Activated CD4-positive, alpha-beta memory T cell treated with anti-CD3 and anti-CD28 coated beads for 36 hours (primary cell): ENCODE measurements at regions not wholly inside any gene's neighbourhood (a gene's known extent, or its start where the extent isn't known, plus 50 kb on each side); places are given as distances from the start of the nearest gene placed in this dataset.

Experiments
- CTCF ChIA-PET: fragments of 350-600 bp; sonication (Branson Sonifier 250); formaldehyde crosslinking; loops from one replicate; lab custom pipeline; 2021; ENCODE audit warnings: antibody characterized with exemption, inconsistent platforms; lab: Charles Lee
- POLR2A ChIA-PET: fragments of 350-600 bp; sonication (Branson Sonifier 250); formaldehyde crosslinking; loops from one replicate; lab custom pipeline; 2021; ENCODE audit warnings: antibody characterized with exemption; lab: Charles Lee
- DNase-seq: peaks from one replicate; pipeline ENCODE4 v3.0.0-alpha.2; 2020
- H3K27ac Mint-ChIP-seq: one replicate; pipeline ENCODE4 v1.8.0; 2021; ENCODE audit warnings: mixed read lengths
- H3K27me3 Mint-ChIP-seq: one replicate; pipeline ENCODE4 v1.8.0; 2021; ENCODE audit warnings: mixed read lengths
- H3K36me3 Mint-ChIP-seq: one replicate; pipeline ENCODE4 v1.8.0; 2021; ENCODE audit warnings: mixed read lengths
- H3K4me1 Mint-ChIP-seq: one replicate; pipeline ENCODE4 v1.8.0; 2021; ENCODE audit warnings: low read depth, mixed read lengths
- H3K4me3 Mint-ChIP-seq: one replicate; pipeline ENCODE4 v1.8.0; 2021; ENCODE audit warnings: mild to moderate bottlenecking, mixed read lengths
- H3K9me3 Mint-ChIP-seq: one replicate; pipeline ENCODE4 v1.8.0; 2021; ENCODE audit warnings: mixed read lengths
- intact Hi-C: fragments of 100-400 bp; cut with micrococcal nuclease; formaldehyde crosslinking; loops from one replicate; pipeline ENCODE4 v1.15.1; 2023

- intact Hi-C loops = no loop called here
- H3K27ac Mint-ChIP-seq = no peak overlapping the region
- H3K9me3 Mint-ChIP-seq = no peaks in the 10 kb centered on the region
- peaks cover 33% of the 10 kb centered on the region for H3K4me1 Mint-ChIP-seq
- ChIA-PET POLR2A (no interaction called here), CTCF (interaction anchor here (0.8 kb wide), 1 partner anchor 14 kb away, joined by 3 read pairs; no protein-coding TSS in a partner anchor)
- H3K27me3 Mint-ChIP-seq = no peaks in the 10 kb centered on the region
- no peaks in the 10 kb centered on the region for H3K36me3 Mint-ChIP-seq
- no peak for DNase-seq
- no peak overlapping the region for H3K4me3 Mint-ChIP-seq
Observed at GRCh38 chr10:110399106-110399964, 94.6 kb upstream of the SMNDC1 start.

DNA sequence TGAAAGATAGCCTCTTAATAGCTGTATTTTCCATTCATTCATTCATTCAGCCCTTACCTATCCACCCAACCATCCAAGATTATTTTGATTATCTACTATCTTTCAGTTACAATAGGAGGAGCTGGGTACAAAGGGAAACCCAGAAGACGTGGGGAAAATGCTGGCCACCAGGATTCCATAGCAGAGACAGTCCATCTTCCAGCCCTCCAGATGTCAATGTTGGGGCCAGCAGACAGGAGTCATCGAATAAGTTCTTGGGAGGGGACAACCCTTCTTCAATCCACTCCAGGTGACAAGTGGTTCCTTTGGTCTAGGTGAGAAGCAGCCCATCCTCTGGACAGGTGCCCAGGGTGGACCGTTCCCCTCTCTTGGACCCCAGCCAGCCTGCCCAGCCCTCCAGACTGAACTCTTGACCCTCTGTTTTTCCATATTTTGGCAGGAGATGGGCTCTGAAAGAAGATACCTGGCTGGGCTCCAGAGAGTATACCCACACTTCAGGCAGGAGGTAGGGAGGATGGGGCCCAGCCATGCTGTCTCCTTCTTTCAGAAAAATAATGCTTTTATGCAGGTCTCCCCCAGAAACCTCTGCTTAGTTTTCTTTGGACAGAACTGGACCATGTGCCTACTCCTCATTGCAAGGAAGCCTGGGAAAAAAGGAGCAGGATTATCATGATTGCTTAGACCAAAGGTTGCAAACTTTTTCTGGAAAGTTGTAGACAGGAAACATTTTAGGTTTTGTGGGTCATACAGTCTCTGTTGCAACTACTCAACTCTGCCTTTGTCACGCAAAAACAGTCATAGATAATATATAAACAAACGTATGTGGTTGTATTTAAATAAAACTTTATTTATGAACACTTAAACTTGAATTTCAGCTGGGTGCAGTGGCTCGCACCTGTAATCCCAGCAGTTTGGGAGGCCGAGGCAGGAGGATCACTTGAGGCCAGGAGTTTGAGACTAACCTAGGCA lies 95.5 kb upstream of the SMNDC1 start:
- intact Hi-C loops = no loop called here
- no peak for DNase-seq
- no peaks in the 10 kb centered on the region for H3K9me3 Mint-ChIP-seq

DNA sequence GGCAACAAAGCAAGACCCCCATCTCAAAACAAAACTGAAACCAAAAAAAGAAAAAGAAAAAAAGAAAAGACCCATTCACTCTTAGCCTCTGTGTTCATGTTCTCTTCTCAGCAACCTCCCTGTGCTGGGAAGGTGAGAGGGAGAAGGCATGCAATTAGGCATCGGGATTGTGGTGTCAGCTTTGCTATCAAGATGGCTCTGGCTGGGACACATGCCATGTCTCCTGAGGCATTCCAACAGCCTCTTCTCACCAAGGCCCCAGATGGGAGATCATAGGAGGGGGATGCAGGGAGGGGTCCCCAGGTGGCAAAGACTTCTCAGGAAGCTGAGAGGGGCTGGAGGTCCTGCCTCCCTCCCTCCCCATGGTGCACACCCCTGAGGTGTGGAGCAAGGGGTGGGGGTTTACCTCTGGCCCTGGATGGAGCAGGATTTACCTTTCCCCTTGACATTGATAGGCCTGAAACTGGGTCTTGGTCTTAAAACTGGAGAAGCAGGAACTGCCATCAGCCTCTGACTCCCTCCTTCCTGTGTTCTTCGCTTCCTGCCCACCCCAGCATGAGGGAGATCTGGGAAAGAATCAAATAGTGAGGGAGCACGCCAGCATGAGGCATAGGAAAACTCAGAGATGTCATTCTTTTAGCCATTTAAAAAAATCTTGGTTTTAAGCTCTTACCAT lies 96.2 kb upstream of the DUSP5 start:
- Mint-ChIP-seq H3K36me3 (no peaks in the 10 kb centered on the region), H3K27me3 (no peaks in the 10 kb centered on the region), H3K27ac (no peak overlapping the region), H3K4me1 (peaks cover 14% of the 10 kb centered on the region), H3K4me3 (no peak overlapping the region), H3K9me3 (no peaks in the 10 kb centered on the region)
- intact Hi-C loops = no loop called here
- ChIA-PET CTCF (no interaction called here), POLR2A (no interaction called here)
- no peak for DNase-seq

More for the DNA sequence above, 95.5 kb upstream of the SMNDC1 start:
- ChIA-PET POLR2A (no interaction called here), CTCF (interaction anchor here (0.8 kb wide), 1 partner anchor 13 kb away, joined by 3 read pairs; no protein-coding TSS in a partner anchor)
- H3K27ac Mint-ChIP-seq = no peak overlapping the region
- no peaks in the 10 kb centered on the region for H3K27me3 Mint-ChIP-seq
- H3K4me3 Mint-ChIP-seq = no peak overlapping the region
- H3K36me3 Mint-ChIP-seq = no peaks in the 10 kb centered on the region
- H3K4me1 Mint-ChIP-seq = peaks cover 26% of the 10 kb centered on the region

DNA sequence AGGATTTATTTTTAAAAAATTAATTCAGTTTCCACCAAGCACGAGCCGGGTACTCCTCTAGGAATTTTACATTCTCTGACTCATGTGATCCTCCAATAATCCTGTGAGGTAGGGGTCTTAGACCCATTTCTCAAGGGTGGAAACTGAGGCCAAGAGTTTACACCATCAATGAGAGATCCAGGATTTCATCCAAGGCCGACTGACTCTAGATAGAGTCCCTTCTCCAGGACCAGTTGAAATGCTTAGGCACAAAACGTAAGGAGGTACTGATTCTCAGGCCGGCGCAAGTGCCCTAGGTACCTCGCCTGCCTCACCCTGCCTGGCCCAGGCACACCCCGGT lies 95.7 kb upstream of the DUSP5 start:
- ChIA-PET POLR2A (no interaction called here), CTCF (no interaction called here)

GRCh38 chr10:110403593-110403992 lies 94.1 kb upstream of the DUSP5 start:
- Mint-ChIP-seq H3K27me3 (no peaks in the 10 kb centered on the region), H3K4me1 (peaks cover 11% of the 10 kb centered on the region), H3K27ac (no peak overlapping the region), H3K36me3 (no peaks in the 10 kb centered on the region), H3K9me3 (no peaks in the 10 kb centered on the region), H3K4me3 (no peak overlapping the region)
- ChIA-PET POLR2A (no interaction called here), CTCF (interaction anchor here (1.2 kb wide), 1 partner anchor 49 kb away, joined by 4 read pairs; no protein-coding TSS in a partner anchor)
- intact Hi-C loops = no loop called here
- no peak for DNase-seq

More for the DNA sequence above, 95.7 kb upstream of the DUSP5 start:
- intact Hi-C loops = no loop called here
- H3K4me1 Mint-ChIP-seq = peaks cover 14% of the 10 kb centered on the region
- H3K27ac Mint-ChIP-seq = no peak overlapping the region
- no peak for DNase-seq
- no peaks in the 10 kb centered on the region for H3K27me3 Mint-ChIP-seq
- H3K4me3 Mint-ChIP-seq = no peak overlapping the region
- H3K9me3 Mint-ChIP-seq = no peaks in the 10 kb centered on the region
- no peaks in the 10 kb centered on the region for H3K36me3 Mint-ChIP-seq

DNA sequence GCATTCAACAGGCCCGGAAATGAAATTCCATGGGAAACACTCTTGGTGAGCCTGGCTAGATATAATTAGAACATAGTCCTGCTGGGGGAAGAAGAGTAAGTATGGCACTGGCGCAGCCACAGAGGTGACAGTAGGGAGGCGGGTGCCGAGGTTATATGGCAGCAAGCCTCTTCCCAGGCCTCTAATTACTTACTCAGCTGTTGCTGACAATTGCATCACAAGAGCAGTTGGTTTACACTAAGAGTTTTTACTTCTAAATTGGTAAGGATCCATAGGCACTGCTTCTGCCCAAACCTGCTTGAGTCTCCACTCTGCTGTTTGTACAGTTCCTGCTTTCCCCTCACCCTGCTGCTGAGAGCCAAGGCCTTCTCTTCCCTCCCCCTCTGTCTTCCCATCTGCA lies 93.3 kb upstream of the DUSP5 start:
- H3K27ac Mint-ChIP-seq = no peak overlapping the region
- CTCF ChIA-PET = no interaction called here
- POLR2A ChIA-PET = no interaction called here
- intact Hi-C loops = no loop called here
- no peaks in the 10 kb centered on the region for H3K36me3 Mint-ChIP-seq
- no peaks in the 10 kb centered on the region for H3K9me3 Mint-ChIP-seq
- no peaks in the 10 kb centered on the region for H3K27me3 Mint-ChIP-seq
- H3K4me1 Mint-ChIP-seq = peaks cover 14% of the 10 kb centered on the region
- no peak for DNase-seq
- no peak overlapping the region for H3K4me3 Mint-ChIP-seq

DNA sequence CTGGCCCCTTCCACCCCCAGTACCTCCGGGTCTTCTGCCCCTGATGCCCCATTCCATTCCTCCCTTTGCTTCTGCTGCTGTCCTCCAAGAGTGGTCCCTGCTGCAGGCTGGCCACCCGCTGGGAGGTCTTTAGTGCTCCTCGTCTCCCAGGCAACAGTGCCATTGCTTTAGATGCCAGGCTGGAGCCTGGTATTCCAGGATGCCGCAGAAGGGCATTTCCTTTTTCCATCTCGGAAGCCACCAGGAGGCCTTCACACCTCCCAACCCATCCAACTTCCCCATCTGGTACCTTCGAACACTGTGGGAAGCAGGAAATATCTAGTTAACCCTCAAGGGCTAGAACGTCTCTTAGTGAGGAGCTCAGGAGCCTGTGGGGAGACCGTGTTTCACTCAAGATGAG lies 92.9 kb upstream of the DUSP5 start:
- CTCF ChIA-PET = no interaction called here
- peaks cover 17% of the 10 kb centered on the region for H3K4me1 Mint-ChIP-seq
- no peak overlapping the region for H3K27ac Mint-ChIP-seq

GRCh38 chr10:110405380-110405779 lies 92.3 kb upstream of the DUSP5 start:
- CTCF ChIA-PET = no interaction called here

More for the DNA sequence above, 92.9 kb upstream of the DUSP5 start:
- POLR2A ChIA-PET = no interaction called here
- no peaks in the 10 kb centered on the region for H3K9me3 Mint-ChIP-seq
- H3K27me3 Mint-ChIP-seq = no peaks in the 10 kb centered on the region
- no peak overlapping the region for H3K4me3 Mint-ChIP-seq
- intact Hi-C loops = no loop called here
- DNase-seq = no peak
- no peaks in the 10 kb centered on the region for H3K36me3 Mint-ChIP-seq

DNA sequence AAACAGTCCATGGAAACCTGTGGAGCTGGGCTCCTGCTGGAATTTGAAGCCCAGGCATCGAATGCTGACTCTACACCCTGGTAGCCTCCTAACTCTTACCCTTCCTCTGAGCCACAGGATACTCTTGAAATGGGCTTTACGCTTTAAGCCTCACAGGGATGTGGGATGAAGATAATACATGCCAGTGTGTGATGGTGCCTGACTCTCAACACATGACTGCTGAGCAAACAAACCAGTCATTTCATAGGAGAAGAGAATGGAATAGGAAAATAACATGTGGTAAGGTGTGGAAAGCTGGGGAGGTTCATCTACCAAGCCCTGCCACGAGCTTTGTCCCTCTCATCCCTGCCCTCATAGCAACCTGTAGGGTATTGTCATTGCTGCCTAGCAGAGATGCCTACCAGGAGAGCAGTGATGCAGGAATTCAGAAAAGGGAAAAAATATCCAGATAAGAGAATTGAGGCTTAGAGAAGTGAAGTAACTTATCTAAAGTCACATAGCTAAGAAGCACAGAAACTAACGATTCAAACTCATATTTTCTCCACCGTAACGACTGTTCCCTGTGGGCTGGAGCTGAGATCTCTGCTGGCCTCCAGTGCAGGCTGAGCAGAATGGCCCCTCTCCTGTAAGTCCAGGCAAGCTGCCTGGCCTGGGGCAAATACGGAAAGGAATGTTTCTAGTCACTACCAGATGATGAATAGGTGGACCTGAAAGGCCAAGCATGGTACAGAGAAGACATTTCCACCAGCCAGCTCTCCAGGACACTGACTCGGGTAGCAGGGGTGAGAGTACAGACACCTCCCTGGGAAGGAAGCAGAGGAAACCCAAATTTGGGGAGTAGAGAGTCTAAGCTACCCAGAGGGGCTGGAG lies 90.2 kb upstream of the DUSP5 start:
- H3K9me3 Mint-ChIP-seq = no peaks in the 10 kb centered on the region
- POLR2A ChIA-PET = no interaction called here
- intact Hi-C loops = no loop called here

More at GRCh38 chr10:110405380-110405779, 92.3 kb upstream of the DUSP5 start:
- H3K4me1 Mint-ChIP-seq = peaks cover 23% of the 10 kb centered on the region
- POLR2A ChIA-PET = no interaction called here
- no peak overlapping the region for H3K4me3 Mint-ChIP-seq
- no peak for DNase-seq
- H3K36me3 Mint-ChIP-seq = no peaks in the 10 kb centered on the region
- no peaks in the 10 kb centered on the region for H3K9me3 Mint-ChIP-seq
- no peak overlapping the region for H3K27ac Mint-ChIP-seq
- H3K27me3 Mint-ChIP-seq = no peaks in the 10 kb centered on the region
- intact Hi-C loops = no loop called here

DNA sequence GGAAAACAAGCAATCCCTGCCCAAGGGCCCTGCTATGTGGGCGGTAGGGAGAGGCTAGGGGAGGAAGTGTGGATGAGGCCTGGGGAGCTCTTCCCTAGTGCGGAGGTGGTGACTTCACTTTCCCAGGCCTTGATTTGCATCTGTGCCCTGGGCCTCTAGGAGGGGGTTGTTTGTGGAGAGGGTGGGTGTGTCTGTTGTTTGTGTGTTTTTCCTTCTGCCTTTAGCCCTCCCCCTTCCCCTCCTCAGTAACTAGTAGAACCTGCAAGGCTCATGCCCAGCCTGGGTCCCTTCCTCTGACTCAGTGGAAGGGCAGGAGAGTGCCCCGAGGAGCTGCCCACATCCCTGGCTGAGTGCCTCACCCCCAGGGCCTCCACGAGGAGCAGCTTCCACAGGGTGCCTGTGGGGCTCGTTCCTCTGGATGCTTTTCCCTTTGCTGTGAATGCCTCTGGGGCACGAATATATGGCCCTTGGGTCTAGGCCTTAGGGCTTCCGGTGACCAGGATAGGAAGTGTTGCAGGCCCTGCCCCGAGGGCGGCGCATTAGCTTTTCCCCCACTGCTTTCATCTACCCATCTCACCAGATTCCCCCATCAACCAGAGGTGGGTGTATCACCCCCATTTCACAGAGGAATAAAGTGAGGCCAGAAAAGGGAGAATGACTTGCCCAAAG lies 89.4 kb upstream of the DUSP5 start:
- Mint-ChIP-seq H3K4me1 (peaks cover 49% of the 10 kb centered on the region), H3K36me3 (no peaks in the 10 kb centered on the region), H3K9me3 (no peaks in the 10 kb centered on the region), H3K27me3 (no peaks in the 10 kb centered on the region), H3K4me3 (no peak overlapping the region), H3K27ac (no peak overlapping the region)
- no peak for DNase-seq
- ChIA-PET POLR2A (no interaction called here), CTCF (no interaction called here)
- intact Hi-C loops = no loop called here

More for the DNA sequence above, 90.2 kb upstream of the DUSP5 start:
- peaks cover 40% of the 10 kb centered on the region for H3K4me1 Mint-ChIP-seq
- DNase-seq = no peak
- H3K36me3 Mint-ChIP-seq = no peaks in the 10 kb centered on the region
- no peak overlapping the region for H3K4me3 Mint-ChIP-seq
- H3K27me3 Mint-ChIP-seq = no peaks in the 10 kb centered on the region
- peak overlapping the region; percentile 30 for H3K27ac Mint-ChIP-seq
- CTCF ChIA-PET = no interaction called here

DNA sequence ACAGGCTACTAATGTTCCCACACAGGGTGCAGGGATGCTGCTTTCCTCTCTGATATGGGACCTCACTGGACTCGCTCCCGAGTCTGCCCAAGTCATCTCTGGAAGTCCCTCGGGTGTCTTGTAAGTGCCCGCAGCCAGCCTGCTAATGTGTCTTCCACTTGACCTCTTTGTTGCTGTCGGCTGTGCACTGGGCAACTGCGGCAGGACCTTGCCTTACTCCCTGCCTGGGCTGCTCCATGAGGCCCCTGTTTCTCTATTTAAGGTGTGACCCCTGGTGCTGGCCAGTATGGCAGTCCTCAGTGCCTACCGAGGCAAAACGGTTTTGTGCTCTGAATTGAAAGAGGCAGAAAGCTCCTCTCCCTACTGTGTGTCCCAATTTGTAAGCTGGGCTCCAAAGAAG lies 88.8 kb upstream of the DUSP5 start:
- POLR2A ChIA-PET = no interaction called here
- no peak overlapping the region for H3K27ac Mint-ChIP-seq

More for the DNA sequence above, 88.8 kb upstream of the DUSP5 start:
- intact Hi-C loops = no loop called here
- Mint-ChIP-seq H3K27me3 (no peaks in the 10 kb centered on the region), H3K4me3 (no peak overlapping the region), H3K9me3 (no peaks in the 10 kb centered on the region), H3K4me1 (peaks cover 55% of the 10 kb centered on the region), H3K36me3 (no peaks in the 10 kb centered on the region)
- DNase-seq = no peak
- CTCF ChIA-PET = no interaction called here
